Neuron (in vitro differentiated cells): ENCODE measurements at regions not wholly inside any gene's neighbourhood (a gene's known extent, or its start where the extent isn't known, plus 50 kb on each side); places are given as distances from the start of the nearest gene placed in this dataset.

Experiments used
- H2AFZ ChIP-seq: one replicate; pipeline ENCODE4 v1.6.1; 2013; ENCODE audit warnings: low read depth, mild to moderate bottlenecking, inconsistent platforms, low read length, moderate library complexity
- H3K27me3 ChIP-seq: one replicate; pipeline ENCODE4 v1.6.1; 2013; ENCODE audit warnings: low read length; ENCODE audit not compliant: insufficient read depth
- H3K36me3 ChIP-seq: one replicate; pipeline ENCODE4 v1.6.1; 2013; ENCODE audit warnings: low read length; ENCODE audit not compliant: insufficient read depth
- H3K4me1 ChIP-seq: one replicate; pipeline ENCODE4 v1.6.1; 2013; ENCODE audit warnings: low read length; ENCODE audit not compliant: insufficient read depth
- H3K4me3 ChIP-seq: 2 replicates; pipeline ENCODE4 v1.5.1; 2013; ENCODE audit warnings: mild to moderate bottlenecking, low read length, moderate library complexity
- H3K9me3 ChIP-seq: one replicate; pipeline ENCODE4 v1.6.1; 2013; ENCODE audit warnings: low read length

GRCh38 chr14:51188566-51189185 is 51.4 kb upstream of the TMX1 start:
- H3K4me3 ChIP-seq: no peak overlapping the region
- H2AFZ ChIP-seq: no peak overlapping the region
- no peaks in the 10 kb centered on the region for H3K9me3 ChIP-seq
- no peaks in the 10 kb centered on the region for H3K36me3 ChIP-seq
- H3K4me1 ChIP-seq: no peaks in the 10 kb centered on the region
- H3K27me3 ChIP-seq: no peaks in the 10 kb centered on the region

- H3K36me3 ChIP-seq: no peaks in the 10 kb centered on the region
- H3K27me3 ChIP-seq: no peaks in the 10 kb centered on the region
- H3K4me1 ChIP-seq: no peaks in the 10 kb centered on the region
- no peaks in the 10 kb centered on the region for H3K9me3 ChIP-seq
- H2AFZ ChIP-seq: no peak overlapping the region
- H3K4me3 ChIP-seq: no peak overlapping the region
These were observed 50.3 kb upstream of the TMX1 start for GRCh38 chr14:51189600-51190376.
